ENCODE measurements at regions not wholly inside any gene's neighbourhood (a gene's known extent, or its start where the extent isn't known, plus 50 kb on each side); places are given as distances from the start of the nearest gene placed in this dataset.
"Not testable (repeated sequence)": the region's sequence is repeated elsewhere in the genome, so short reads cannot be mapped to it uniquely, and the experiment has no call there.

DNA sequence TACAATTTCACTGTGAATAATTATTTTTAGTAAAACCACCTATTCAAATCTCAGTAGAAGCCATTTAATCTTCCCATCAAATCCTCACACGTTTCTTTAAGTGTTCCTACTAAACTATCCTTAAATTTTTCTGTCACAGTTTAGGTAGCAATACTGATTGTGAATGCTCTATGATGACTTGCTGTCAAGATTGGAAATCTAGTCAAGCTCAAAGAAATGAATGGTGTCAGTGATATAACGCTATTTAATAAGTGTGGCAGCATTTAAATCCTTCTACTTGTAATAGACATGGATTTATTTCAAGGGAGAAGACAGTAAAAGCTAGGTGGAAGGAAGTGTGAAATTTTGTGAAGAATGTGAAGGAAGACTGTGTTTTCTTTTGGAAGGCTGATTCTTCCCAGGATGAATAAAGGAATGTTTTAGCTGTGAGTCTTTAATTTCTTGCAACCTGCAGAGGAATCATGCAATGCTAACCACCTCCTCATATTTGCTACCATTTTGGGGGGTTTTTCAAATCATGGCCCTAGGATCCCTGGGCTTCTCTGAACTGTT is 936.7 kb upstream of the NEGR1 start:
- no peak overlapping the region for H3K4me3 ChIP-seq
- H3K36me3 ChIP-seq = no peaks in the 10 kb centered on the region
- H3K9me3 ChIP-seq (replicated peaks in 1 of 11) = peaks cover 0 to 17% (median 7%) of the 10 kb centered on the region in 11 experiments; a peak in 9 of 22 replicates
- H3K9ac ChIP-seq = no peak overlapping the region
- no peak overlapping the region for H3K4me2 ChIP-seq
- H3K27ac ChIP-seq = no peak overlapping the region
- no peaks in the 10 kb centered on the region for H4K20me1 ChIP-seq
- TF ChIP-seq Cebpa-rat (IDR thresholded peaks at IDR 0.05) = no peak
- no peaks in the 10 kb centered on the region for H3K27me3 ChIP-seq
- H3K4me1 ChIP-seq = no peaks in the 10 kb centered on the region

DNA sequence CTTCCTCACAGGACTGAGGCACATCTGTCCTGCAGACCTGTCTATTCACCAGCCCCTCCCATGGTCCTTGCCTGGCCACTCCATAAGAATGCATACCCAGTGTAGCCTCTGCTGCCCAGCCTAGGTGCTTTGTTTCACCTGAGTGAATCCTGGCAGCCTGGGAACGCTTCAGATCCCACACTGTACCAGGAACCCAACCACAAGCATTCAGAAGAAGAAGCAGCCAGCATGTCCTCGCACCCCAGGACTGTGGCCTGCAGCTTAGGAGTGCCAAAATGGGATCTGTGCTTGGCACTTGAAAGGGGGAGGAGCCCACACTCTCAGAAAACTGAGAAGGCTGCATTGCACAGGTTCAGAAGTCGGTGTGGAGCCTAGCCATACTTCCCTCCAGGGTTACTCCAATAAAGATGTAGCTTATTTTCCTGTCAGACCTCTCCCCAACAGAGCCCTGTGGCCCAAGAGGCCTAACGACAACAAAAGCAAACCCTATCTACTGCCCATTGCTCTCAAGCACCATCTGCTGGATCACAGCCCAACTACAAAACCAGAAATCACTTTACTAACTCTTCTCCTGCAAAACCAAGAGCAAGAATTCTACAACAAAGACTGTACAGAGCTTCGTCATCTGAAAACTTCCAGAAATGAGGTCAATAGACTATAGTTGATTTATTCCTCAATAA is 923.1 kb upstream of the NEGR1 start:
- no peak overlapping the region for H3K4me2 ChIP-seq
- no peak overlapping the region for H3K27ac ChIP-seq
- no peaks in the 10 kb centered on the region for H4K20me1 ChIP-seq
- H3K36me3 ChIP-seq = no peaks in the 10 kb centered on the region
- H3K4me3 ChIP-seq = no peak overlapping the region
- H3K27me3 ChIP-seq = no peaks in the 10 kb centered on the region
- no peaks in the 10 kb centered on the region for H3K9me3 ChIP-seq (replicated peaks in 1 of 11)
- no peaks in the 10 kb centered on the region for H3K4me1 ChIP-seq
- TF ChIP-seq Cebpa-rat (IDR thresholded peaks at IDR 0.05) = no peak
- H3K9ac ChIP-seq = no peak overlapping the region

DNA sequence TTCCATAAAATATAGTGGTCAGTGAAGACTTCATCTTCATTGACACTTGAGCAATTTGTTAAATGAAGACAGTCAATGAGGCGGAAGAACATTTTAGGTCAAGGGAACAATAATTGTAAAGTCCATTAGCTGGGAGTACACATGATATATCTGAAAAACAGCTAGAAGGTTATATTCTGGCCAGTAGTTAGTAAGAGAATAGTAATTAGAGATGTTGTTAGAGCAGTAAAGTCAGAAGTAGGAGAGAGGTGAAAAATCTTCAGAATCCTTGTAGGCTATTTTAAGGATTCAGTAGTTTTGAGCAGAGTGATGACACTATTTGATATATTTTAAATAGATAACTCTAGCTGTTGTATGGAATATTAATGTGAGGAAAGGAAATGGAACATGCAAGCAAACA is 915.6 kb upstream of the NEGR1 start:
- no peaks in the 10 kb centered on the region for H3K27me3 ChIP-seq
- no peak overlapping the region for H3K9ac ChIP-seq
- H3K4me3 ChIP-seq = no peak overlapping the region
- H3K27ac ChIP-seq = no peak overlapping the region
- no peaks in the 10 kb centered on the region for H3K9me3 ChIP-seq (replicated peaks in 1 of 11)
- no peaks in the 10 kb centered on the region for H3K36me3 ChIP-seq
- no peaks in the 10 kb centered on the region for H4K20me1 ChIP-seq
- H3K4me2 ChIP-seq = no peak overlapping the region
- H3K4me1 ChIP-seq = no peaks in the 10 kb centered on the region
- TF ChIP-seq Cebpa-rat (IDR thresholded peaks at IDR 0.05) = no peak

DNA sequence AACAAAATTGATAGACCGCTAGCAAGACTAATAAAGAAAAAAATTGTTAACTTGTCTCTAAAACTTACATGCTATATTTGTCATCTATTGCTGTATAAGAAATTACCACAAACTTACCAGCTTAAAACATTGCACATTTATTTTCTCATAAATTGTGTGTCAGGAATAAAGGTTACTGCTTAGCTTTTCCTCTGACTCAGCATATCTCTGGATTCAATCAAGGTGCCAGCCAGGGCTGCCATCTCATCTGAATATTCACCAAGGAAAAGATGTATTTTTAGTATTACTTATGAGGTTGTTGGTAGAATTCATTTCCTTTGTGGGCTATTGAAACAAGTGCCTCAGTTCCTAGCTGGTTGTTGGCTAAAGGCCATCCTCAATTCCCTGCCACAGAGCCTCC is 912.6 kb upstream of the NEGR1 start:
- Histone ChIP-seq H3K9ac (no peak overlapping the region), H3K27me3 (no peaks in the 10 kb centered on the region), H3K4me3 (no peak overlapping the region), H3K9me3 (replicated peaks in 1 of 11) (no peaks in the 10 kb centered on the region), H3K36me3 (no peaks in the 10 kb centered on the region), H3K4me1 (no peaks in the 10 kb centered on the region), H4K20me1 (no peaks in the 10 kb centered on the region), H3K27ac (no peak overlapping the region), H3K4me2 (no peak overlapping the region)
- TF ChIP-seq Cebpa-rat (IDR thresholded peaks at IDR 0.05) = no peak

DNA sequence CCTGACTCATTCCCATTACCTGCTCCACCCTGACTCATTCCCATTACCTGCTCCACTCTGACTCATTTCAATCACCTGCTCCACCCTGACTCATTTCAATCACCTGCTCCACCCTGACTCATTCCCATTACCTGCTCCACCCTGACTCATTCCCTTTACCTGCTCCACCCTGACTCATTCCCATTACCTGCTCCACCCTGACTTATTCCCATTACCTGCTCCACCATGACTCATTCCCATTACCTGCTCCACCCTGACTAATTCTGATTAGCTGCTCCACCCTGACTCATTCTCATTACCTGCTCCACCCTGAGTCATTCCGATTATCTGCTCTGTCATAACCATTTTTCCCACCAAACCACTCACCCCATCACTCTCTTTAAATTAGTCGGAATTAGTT is 901.2 kb upstream of the NEGR1 start:
- H3K9ac ChIP-seq; H4K20me1 ChIP-seq; H3K9me3 ChIP-seq (replicated peaks in 1 of 11); H3K4me2 ChIP-seq; H3K4me3 ChIP-seq; H3K27ac ChIP-seq; H3K27me3 ChIP-seq; H3K4me1 ChIP-seq; H3K36me3 ChIP-seq: not testable (repeated sequence)

DNA sequence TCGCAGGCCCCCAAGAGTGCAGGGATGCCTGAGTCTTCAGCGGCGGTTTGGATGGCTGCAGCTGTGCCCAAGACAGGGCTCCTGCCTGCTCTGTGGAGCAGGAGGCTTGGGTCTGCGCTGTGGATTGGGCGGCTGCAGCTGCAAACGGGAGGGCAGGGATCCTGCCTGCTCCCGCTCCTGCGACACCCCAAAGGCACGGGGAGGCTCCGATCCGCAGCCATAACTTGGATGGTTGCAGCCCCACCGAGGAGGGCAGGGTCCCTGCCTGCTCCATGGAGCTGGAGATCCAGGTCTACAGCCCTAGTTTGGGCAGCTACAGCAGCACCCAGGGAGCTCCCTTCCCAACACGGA is 898.8 kb upstream of the NEGR1 start:
- TF ChIP-seq Cebpa-rat (IDR thresholded peaks at IDR 0.05) = no peak
- H3K36me3 ChIP-seq = no peaks in the 10 kb centered on the region
- H3K4me3 ChIP-seq = no peak overlapping the region
- H3K27me3 ChIP-seq = no peaks in the 10 kb centered on the region
- no peak overlapping the region for H3K9ac ChIP-seq
- H3K27ac ChIP-seq = no peak overlapping the region
- no peak overlapping the region for H3K4me2 ChIP-seq
- H3K4me1 ChIP-seq = no peaks in the 10 kb centered on the region
- H4K20me1 ChIP-seq = no peaks in the 10 kb centered on the region
- peaks cover 0 to 3% (median 0%) of the 10 kb centered on the region in 11 experiments; a peak in 1 of 22 replicates for H3K9me3 ChIP-seq (replicated peaks in 1 of 11)

DNA sequence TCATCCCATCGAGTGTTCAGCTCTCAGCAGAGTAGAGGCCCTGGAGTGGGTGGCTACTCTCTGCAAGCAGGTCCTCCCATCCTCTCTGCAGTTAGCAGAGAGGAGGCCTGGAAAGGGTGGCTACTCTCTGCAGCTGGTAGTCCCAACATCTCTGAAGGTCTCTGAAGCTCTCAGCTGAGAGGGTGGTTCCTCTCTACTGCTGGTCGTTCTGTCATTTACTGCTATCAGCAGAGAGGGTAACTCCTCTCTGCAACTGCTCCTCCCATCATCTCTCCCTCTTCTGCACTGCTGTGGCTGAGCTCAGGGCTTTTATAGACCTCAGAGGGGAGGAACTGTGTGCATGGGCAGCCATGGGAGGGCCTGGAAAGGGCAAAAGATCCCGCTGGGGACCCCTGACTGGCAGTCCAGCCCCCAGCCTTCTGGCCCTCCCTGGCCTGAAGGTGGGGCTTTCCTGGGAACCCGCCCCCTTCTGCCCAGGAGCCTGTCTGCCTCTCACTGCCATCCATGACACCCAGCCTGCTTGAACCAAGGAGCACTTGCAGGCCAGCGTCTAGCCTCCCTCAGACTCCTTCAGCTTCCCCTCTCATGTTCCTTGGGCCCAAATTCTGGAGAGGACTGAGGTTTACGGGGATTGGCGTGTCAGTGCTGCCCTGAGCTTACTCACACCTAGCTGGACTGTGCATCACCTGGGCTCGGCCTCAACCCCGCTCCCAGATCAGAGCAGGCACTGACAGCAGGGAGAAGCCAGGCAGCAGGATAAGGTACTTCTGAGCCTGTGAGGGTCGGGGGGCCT is 898.3 kb upstream of the NEGR1 start:
- Histone ChIP-seq H3K4me1 (no peaks in the 10 kb centered on the region), H3K4me2 (no peak overlapping the region), H3K4me3 (no peak overlapping the region), H3K9me3 (replicated peaks in 1 of 11) (peaks cover 0 to 3% (median 0%) of the 10 kb centered on the region in 11 experiments; a peak in 1 of 22 replicates), H3K27me3 (no peaks in the 10 kb centered on the region), H4K20me1 (no peaks in the 10 kb centered on the region), H3K36me3 (no peaks in the 10 kb centered on the region), H3K9ac (no peak overlapping the region), H3K27ac (no peak overlapping the region)
- TF ChIP-seq Cebpa-rat (IDR thresholded peaks at IDR 0.05) = no peak

DNA sequence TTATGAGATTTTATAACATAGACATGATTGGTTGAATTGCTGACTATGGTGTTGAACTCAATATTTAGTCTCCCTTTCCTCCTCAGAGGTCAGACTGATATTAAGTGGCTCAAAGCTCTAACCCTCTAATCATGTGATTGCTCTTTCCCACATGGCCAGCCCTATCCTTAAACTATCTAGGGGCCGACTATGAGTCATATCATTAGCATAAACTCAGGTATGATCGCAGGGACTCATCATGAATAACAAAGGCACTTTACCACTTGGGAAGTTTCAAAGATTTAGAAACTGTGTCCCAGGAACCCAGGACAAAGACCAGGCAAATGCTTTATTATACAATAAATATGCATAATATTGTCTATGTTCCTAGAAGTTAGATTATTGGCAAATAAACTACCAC is 894.6 kb upstream of the NEGR1 start:
- Histone ChIP-seq H3K36me3 (no peaks in the 10 kb centered on the region), H3K9me3 (replicated peaks in 1 of 11) (peaks cover 0 to 3% (median 0%) of the 10 kb centered on the region in 11 experiments; a peak in 1 of 22 replicates)

DNA sequence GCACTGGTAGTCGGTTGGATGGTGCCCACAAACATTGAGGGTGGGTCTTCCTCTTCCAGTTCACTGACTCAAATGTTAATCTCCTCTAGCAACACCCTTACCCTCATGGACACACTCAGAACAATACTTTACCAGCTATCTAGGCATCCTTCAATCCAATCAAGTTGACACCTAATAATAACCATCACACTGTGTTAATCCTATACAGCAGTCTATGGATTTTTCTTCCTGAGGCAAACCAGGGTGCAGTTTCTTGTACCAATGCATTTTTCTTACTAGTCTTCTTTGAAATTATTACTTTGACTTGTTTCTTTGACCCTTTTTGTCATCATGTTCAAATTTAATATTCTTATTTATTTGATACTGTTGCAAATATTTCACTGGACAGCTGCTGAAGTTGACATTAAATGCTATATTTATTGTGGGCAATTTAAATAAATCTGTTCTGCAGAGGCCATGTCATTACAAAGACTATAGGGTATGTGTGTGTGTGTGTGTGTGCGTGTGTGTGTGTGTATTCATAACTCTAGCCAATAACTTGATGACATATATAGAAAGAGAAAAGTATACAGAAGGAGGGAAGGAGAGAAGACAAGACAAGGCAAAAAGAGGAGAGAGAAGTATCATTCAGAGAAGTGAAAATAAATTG is 884.8 kb upstream of the NEGR1 start:
- no peak for TF ChIP-seq Cebpa-rat (IDR thresholded peaks at IDR 0.05)
- no peak overlapping the region for H3K4me2 ChIP-seq
- no peak overlapping the region for H3K27ac ChIP-seq
- H4K20me1 ChIP-seq = no peaks in the 10 kb centered on the region
- peaks cover 0 to 9% (median 0%) of the 10 kb centered on the region in 10 experiments; a peak in 4 of 20 replicates for H3K4me1 ChIP-seq
- H3K36me3 ChIP-seq = no peaks in the 10 kb centered on the region
- H3K27me3 ChIP-seq = no peaks in the 10 kb centered on the region
- no peak overlapping the region for H3K9ac ChIP-seq
- no peak overlapping the region for H3K4me3 ChIP-seq
- H3K9me3 ChIP-seq (replicated peaks in 1 of 11) = no peaks in the 10 kb centered on the region

More for the DNA sequence above, 894.6 kb upstream of the NEGR1 start:
- Histone ChIP-seq H4K20me1 (no peaks in the 10 kb centered on the region), H3K4me2 (no peak overlapping the region), H3K9ac (no peak overlapping the region), H3K27ac (no peak overlapping the region), H3K4me3 (no peak overlapping the region), H3K4me1 (no peaks in the 10 kb centered on the region), H3K27me3 (no peaks in the 10 kb centered on the region)
- no peak for TF ChIP-seq Cebpa-rat (IDR thresholded peaks at IDR 0.05)
